ENCODE measurements at regions not wholly inside any gene's neighbourhood (a gene's known extent, or its start where the extent isn't known, plus 50 kb on each side); places are given as distances from the start of the nearest gene placed in this dataset.
A peak's percentile ranks its signal among the peaks of the same experiment; 100 is the strongest.

DNA sequence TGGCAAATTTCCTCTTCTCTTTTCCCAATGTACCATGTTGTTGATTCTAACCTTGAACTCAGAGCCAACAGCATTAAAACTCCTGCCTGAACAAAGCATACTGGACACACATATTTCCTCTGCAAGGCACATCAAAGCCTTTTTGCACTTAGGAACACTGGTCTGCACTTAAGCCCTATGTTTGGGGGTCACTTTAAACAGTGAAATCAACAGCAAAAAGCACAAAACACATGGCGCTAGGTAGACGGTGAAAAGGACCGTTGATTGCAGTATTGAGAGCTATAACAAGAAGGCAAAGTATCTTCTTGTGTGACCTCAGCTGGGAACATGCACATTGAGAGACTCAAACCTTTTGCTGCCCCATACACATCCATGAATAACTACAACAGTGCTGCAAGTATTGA, 83.9 kb upstream of the SH3BP4 start (continued):
- TF ChIP-seq, protein P1, sequence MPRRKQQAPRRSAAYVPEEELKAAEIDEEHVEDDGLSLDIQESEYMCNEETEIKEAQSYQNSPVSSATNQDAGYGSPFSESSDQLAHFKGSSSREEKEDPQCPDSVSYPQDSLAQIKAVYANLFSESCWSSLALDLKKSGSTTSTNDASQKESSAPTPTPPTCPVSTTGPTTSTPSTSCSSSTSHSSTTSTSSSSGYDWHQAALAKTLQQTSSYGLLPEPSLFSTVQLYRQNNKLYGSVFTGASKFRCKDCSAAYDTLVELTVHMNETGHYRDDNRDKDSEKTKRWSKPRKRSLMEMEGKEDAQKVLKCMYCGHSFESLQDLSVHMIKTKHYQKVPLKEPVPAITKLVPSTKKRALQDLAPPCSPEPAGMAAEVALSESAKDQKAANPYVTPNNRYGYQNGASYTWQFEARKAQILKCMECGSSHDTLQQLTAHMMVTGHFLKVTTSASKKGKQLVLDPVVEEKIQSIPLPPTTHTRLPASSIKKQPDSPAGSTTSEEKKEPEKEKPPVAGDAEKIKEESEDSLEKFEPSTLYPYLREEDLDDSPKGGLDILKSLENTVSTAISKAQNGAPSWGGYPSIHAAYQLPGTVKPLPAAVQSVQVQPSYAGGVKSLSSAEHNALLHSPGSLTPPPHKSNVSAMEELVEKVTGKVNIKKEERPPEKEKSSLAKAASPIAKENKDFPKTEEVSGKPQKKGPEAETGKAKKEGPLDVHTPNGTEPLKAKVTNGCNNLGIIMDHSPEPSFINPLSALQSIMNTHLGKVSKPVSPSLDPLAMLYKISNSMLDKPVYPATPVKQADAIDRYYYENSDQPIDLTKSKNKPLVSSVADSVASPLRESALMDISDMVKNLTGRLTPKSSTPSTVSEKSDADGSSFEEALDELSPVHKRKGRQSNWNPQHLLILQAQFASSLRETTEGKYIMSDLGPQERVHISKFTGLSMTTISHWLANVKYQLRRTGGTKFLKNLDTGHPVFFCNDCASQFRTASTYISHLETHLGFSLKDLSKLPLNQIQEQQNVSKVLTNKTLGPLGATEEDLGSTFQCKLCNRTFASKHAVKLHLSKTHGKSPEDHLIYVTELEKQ (tag by site-specific recombination; IDR thresholded peaks at IDR 0.05; ENCODE audit: borderline replicate concordance): no peak
- TF ChIP-seq ZNF16 (tag by site-specific recombination; IDR thresholded peaks at IDR 0.05; ENCODE audit: low read depth) (no peak), ZNF184 (tag by site-specific recombination; IDR thresholded peaks at IDR 0.05) (no peak)

DNA sequence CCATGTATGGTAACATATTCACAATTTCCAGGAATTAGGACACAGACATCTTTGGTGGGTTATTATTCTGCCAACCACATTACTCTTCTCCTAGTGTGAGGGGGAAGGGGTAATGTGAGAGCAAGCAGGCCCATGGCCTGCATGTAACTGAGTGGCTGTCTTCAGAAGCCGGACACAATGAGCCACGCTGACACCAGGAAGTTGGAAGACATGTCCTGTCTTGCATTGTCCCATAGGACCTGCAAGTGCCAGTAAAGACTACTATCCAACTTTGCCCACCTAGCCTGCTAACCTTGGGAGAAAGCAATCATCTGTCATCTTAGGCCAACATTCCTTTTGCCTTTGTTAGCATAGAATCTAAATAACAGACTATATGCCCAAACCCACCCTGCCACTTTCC, 86.2 kb upstream of the SH3BP4 start:
- no peak for TF ChIP-seq ZNF175 (tag by site-specific recombination; IDR thresholded peaks at IDR 0.05)
- no peak for TF ChIP-seq ZBTB7A (tag by site-specific recombination; IDR thresholded peaks at IDR 0.05; ENCODE audit: low read depth)
- no peak for TF ChIP-seq HOXA7 (CRISPR knock-in tag; IDR thresholded peaks at IDR 0.05; ENCODE audit: borderline replicate concordance)
- TF ChIP-seq ZNF837 (tag by site-specific recombination; IDR thresholded peaks at IDR 0.05): no peak
- no peak for TF ChIP-seq ZNF155 (tag by site-specific recombination; IDR thresholded peaks at IDR 0.05)
- TF ChIP-seq ZNF302 (tag by site-specific recombination; IDR thresholded peaks at IDR 0.05; ENCODE audit: low read depth): no peak
- TF ChIP-seq ZSCAN23 (tag by site-specific recombination; IDR thresholded peaks at IDR 0.05): no peak
- ChIA-PET POLR2A (no interaction called here), CTCF (no interaction called here)
- Histone ChIP-seq H3K27ac (ENCODE audit: extremely low read depth, low read depth, low read length) (no peak overlapping the region), H3K36me3 (ENCODE audit: control insufficient read depth in 2 of 2, insufficient read depth in 1 of 2, low read length in 2 of 2) (no peaks in the 10 kb centered on the region), H3K4me1 (ENCODE audit: control insufficient read depth, insufficient read depth, low read length) (no peaks in the 10 kb centered on the region), H3K4me3 (ENCODE audit: low read depth, low read length) (no peak overlapping the region), H3K9me3 (ENCODE audit: control insufficient read depth, insufficient read depth, low read depth, low read length) (no peaks in the 10 kb centered on the region)

DNA sequence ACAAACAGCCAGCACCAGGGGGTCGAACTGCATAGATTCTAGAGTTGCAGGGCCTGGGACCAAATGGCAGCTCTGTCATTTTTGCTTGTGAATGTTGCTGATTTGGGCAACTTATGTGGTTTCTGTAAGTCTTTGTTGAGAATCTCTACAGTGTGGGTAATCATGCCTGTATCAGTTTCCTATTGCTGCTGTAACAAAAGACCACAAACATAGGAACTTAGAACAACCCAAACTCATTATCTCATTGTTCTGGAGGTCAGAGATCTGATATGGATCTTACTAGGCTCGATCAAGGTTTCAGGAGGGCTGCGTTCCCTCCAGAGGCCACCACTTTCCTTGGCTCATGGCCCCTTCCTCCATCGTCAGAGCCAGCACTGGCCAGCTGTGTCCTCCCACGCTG, 86.8 kb upstream of the SH3BP4 start:
- POLR2A ChIA-PET: interaction anchor here (1.0 kb wide), 1 partner anchor 15 kb away, joined by 4 read pairs; no protein-coding TSS in a partner anchor
- CTCF ChIA-PET: no interaction called here
- Histone ChIP-seq H3K4me3 (ENCODE audit: low read depth, low read length) (no peak overlapping the region), H3K27ac (ENCODE audit: extremely low read depth, low read depth, low read length) (no peak overlapping the region), H3K9me3 (ENCODE audit: control insufficient read depth, insufficient read depth, low read depth, low read length) (no peaks in the 10 kb centered on the region), H3K36me3 (ENCODE audit: control insufficient read depth in 2 of 2, insufficient read depth in 1 of 2, low read length in 2 of 2) (no peaks in the 10 kb centered on the region), H3K4me1 (ENCODE audit: control insufficient read depth, insufficient read depth, low read length) (no peaks in the 10 kb centered on the region)
- TF ChIP-seq ZNF23 (tag by site-specific recombination; IDR thresholded peaks at IDR 0.05; ENCODE audit: borderline replicate concordance) (no peak), SETDB1 (IDR thresholded peaks at IDR 0.05; ENCODE audit: insufficient read length, low read length) (peak; percentile 54), TRIM28 (IDR thresholded peaks at IDR 0.05; ENCODE audit: borderline replicate concordance, low read length) (0 out of 2 replicates have a peak, but pooled peaks have one; percentile 45)

DNA sequence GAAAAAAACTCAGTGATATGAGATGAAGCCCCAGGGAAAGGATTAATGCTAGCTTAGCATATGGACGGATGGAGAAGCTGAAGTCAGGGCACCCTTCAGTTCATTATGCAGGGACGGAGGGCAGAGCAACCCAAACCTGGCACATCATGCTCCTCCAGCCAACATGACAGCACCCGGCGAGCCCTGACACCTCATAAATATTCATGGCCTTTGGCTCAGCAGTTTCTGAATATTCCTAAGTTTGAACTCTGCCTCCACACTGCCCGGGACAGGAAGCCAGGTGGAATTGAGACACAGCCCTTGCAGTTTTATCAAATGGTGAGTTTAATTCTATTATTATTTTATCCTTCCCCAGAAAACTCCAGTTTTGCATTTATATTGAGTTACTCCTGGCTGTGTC, 87.3 kb upstream of the SH3BP4 start:
- no peak overlapping the region for H3K4me3 ChIP-seq (ENCODE audit: low read depth, low read length)
- no peaks in the 10 kb centered on the region for H3K36me3 ChIP-seq (ENCODE audit: control insufficient read depth in 2 of 2, insufficient read depth in 1 of 2, low read length in 2 of 2)
- H3K9me3 ChIP-seq (ENCODE audit: control insufficient read depth, insufficient read depth, low read depth, low read length): no peaks in the 10 kb centered on the region
- no peaks in the 10 kb centered on the region for H3K4me1 ChIP-seq (ENCODE audit: control insufficient read depth, insufficient read depth, low read length)
- TF ChIP-seq ZNF843 (tag by site-specific recombination; IDR thresholded peaks at IDR 0.05) (no peak), ZNF121 (tag by site-specific recombination; IDR thresholded peaks at IDR 0.05) (no peak), ZNF544 (tag by site-specific recombination; IDR thresholded peaks at IDR 0.05) (no peak)
- H3K27ac ChIP-seq (ENCODE audit: extremely low read depth, low read depth, low read length): no peak overlapping the region
- POLR2A ChIA-PET: interaction anchor here (1.0 kb wide), 1 partner anchor 16 kb away, joined by 4 read pairs; no protein-coding TSS in a partner anchor
- CTCF ChIA-PET: interaction anchor here (0.8 to 1.2 kb wide), 2 partner anchors 15 to 313 kb away, joined by 3 read pairs; no protein-coding TSS in a partner anchor

All from HEK293 (cell line).